Endothelial cell of hepatic sinusoid (primary cell): ENCODE measurements at regions not wholly inside any gene's neighbourhood (a gene's known extent, or its start where the extent isn't known, plus 50 kb on each side); places are given as distances from the start of the nearest gene placed in this dataset.

Experiments
- in situ Hi-C: cut with HindIII; loops from 2 replicates; pipeline ENCODE4 v1.10.0; 2017; ENCODE audit warnings: low sequenced_read_pairs

GRCh38 chr2:139080244-139080643 is 300.1 kb upstream of the NXPH2 start:
- in situ Hi-C loops, result no loop called here

GRCh38 chr2:139079311-139079710 is 299.1 kb upstream of the NXPH2 start:
- in situ Hi-C loops, result no loop called here

GRCh38 chr2:139078376-139078775 is 298.2 kb upstream of the NXPH2 start:
- in situ Hi-C loops, result no loop called here

- in situ Hi-C loops, result no loop called here
These were observed 297.0 kb upstream of the NXPH2 start for GRCh38 chr2:139077099-139077737.

- in situ Hi-C loops, result no loop called here
These were observed 287.7 kb upstream of the NXPH2 start for GRCh38 chr2:139067874-139068273.

- in situ Hi-C loops, result no loop called here
These were observed 286.9 kb upstream of the NXPH2 start for GRCh38 chr2:139067072-139067471.

- in situ Hi-C loops, result no loop called here
These were observed 284.0 kb upstream of the NXPH2 start for GRCh38 chr2:139064159-139064558.

GRCh38 chr2:139059617-139060016 is 279.4 kb upstream of the NXPH2 start:
- in situ Hi-C loops, result no loop called here

GRCh38 chr2:139055202-139055601 is 275.0 kb upstream of the NXPH2 start:
- in situ Hi-C loops, result no loop called here

GRCh38 chr2:139048017-139048416 is 267.8 kb upstream of the NXPH2 start:
- in situ Hi-C loops, result no loop called here

GRCh38 chr2:139045524-139045923 is 265.3 kb upstream of the NXPH2 start:
- in situ Hi-C loops, result no loop called here

- in situ Hi-C loops, result no loop called here
These were observed 253.9 kb upstream of the NXPH2 start for GRCh38 chr2:139034064-139034463.

- in situ Hi-C loops, result no loop called here
These were observed 253.1 kb upstream of the NXPH2 start for GRCh38 chr2:139033300-139033699.

GRCh38 chr2:139031722-139032121 is 251.5 kb upstream of the NXPH2 start:
- in situ Hi-C loops, result no loop called here

GRCh38 chr2:139020287-139020686 is 240.1 kb upstream of the NXPH2 start:
- in situ Hi-C loops, result no loop called here

GRCh38 chr2:139018252-139018651 is 238.1 kb upstream of the NXPH2 start:
- in situ Hi-C loops, result no loop called here

- in situ Hi-C loops, result no loop called here
These were observed 226.9 kb upstream of the NXPH2 start for GRCh38 chr2:139007130-139007529.

- in situ Hi-C loops, result no loop called here
These were observed 220.1 kb upstream of the NXPH2 start for GRCh38 chr2:139000131-139000785.

- in situ Hi-C loops, result no loop called here
These were observed 217.8 kb upstream of the NXPH2 start for GRCh38 chr2:138997856-138998517.

GRCh38 chr2:138997346-138997745 is 217.2 kb upstream of the NXPH2 start:
- in situ Hi-C loops, result no loop called here

- in situ Hi-C loops, result no loop called here
These were observed 214.3 kb upstream of the NXPH2 start for GRCh38 chr2:138994502-138994901.

- in situ Hi-C loops, result no loop called here
These were observed 205.7 kb upstream of the NXPH2 start for GRCh38 chr2:138985881-138986280.
